AML-193 (cell line): ENCODE measurements at regions not wholly inside any gene's neighbourhood (a gene's known extent, or its start where the extent isn't known, plus 50 kb on each side); places are given as distances from the start of the nearest gene placed in this dataset.

Experiments
- DNase-seq, 2 experiments: peaks; one replicate each; lab custom pipeline; 2025; lab: John Stamatoyannopoulos, UW

- DNase-seq: no peak
Observed at GRCh38 chr13:58190577-58190976, 559.0 kb downstream of the PCDH17 start.

- no peak for DNase-seq
Observed at GRCh38 chr13:58191754-58192153, 560.2 kb downstream of the PCDH17 start.

DNA sequence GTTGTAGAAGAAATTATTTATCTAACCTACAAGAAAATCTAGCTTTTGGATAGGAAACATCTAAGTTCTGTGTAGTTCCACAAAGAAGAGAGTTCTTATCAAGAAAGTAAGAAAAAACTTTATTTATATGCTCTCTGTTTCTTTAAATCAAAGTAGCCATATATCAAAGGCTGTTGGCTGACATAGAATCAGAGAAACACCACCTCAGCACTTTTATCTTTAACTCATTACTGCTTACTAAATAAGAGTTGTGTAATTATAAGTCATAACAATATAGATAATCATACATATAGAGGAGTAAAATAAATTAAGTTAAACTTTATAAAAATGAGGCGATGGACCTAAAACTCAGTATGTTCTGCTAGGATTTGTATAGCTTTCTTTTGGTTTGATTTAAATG is 570.6 kb downstream of the PCDH17 start:
- DNase-seq: no peak

GRCh38 chr13:58207501-58207900 is 576.0 kb downstream of the PCDH17 start:
- no peak for DNase-seq

DNA sequence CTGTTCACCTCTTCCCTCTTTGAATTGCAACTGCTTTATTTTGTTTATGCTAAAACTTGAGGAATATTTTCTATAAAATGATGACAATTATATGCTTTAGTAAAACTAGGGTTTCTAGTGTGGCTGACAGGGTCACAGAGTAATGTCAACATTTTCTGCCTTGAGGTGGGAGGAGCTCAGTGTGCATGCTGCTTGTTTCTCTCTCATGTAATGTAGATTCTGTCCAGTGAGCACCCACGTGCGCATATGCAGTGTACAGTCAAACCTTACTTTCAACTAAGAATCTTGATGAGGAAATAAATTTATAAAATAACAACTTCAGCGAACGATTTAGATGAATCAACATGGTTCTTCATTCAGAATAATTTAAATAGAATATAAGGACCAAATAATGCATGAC is 603.9 kb downstream of the PCDH17 start:
- no peak for DNase-seq

DNA sequence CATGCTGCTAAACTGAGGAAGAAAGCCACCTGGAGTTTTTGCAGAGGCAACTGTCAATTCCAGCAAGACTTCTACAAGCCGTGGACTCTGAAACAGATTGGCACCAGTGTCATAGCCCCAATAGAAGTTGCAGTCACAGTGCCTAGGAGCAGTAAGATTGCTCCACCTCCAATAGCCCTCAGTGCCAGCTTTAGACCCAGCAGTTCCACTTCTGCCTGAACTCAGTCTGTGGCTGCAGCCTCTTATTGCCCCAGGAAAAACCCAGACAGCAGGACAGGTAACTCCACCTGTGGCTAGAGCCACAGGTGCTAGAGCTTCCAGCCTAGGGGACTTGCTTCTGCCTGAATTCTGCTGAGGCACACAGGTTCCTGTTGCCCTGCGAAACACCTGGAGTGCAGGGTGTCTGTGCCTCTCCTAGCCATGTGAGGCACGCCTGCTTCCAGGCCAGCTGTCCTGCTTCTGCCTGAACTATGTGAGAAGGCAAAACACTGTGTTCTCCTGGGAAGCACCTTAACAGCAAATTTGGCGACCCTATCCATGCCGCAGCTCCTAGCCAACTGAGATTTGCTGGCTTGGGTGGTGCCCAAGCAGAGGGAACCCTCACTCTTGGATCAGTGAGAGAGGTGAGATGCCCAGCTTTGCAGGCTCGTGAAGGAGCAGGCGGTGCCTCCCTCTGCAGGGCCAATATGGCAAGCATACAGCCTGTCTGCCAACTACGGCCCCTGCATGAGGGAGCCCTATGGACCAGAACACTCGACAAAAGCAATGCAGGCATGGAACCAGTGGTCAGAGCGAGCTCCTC is 607.6 kb downstream of the PCDH17 start:
- DNase-seq: no peak

DNA sequence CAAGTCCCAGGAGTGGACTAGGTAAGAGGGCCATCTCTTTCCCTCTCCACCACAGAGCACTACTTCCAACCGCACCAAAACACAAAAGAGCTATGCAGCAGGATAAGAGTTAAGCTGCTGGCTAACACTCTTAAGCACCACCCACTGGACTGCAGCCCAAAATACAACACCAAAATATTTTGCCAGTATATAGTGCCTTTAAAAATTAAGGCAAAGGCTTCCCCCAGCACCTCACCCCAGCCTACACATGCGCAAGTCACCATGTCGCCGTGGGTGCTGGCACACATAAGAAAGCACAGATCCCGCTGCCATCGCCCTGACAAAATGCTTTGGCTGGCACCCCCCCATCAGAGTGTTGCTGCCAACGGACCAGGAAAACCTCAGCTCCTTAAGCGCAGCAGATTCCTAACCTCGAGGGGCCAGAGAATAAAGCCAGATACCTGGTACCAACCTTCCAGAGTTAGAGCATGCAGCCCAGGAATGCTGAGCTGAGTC is 608.3 kb downstream of the PCDH17 start:
- DNase-seq: no peak

- DNase-seq: no peak
Observed at GRCh38 chr13:58247080-58247479, 615.5 kb downstream of the PCDH17 start.

DNA sequence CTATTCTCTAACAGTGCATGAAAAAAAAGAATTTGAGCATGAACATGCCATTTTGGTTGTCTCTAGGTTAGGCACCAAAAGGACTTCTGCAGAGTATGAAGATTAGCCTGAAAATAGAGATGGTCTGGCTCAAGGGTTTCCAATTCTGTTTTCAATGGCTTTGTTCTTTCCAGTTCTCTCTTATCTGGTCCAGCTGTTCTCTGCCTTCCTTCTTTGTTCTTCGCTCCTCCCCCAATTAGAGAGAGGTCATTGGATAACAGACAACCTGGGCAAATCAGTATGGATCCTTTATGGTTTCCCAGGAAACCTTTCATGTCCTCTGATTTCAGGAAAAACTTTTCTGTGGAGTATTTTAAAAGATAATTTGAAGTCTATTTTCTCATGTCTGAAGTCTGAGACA is 623.4 kb downstream of the PCDH17 start:
- no peak for DNase-seq

GRCh38 chr13:58266271-58266670 is 634.7 kb downstream of the PCDH17 start:
- no peak for DNase-seq

GRCh38 chr13:58298556-58299135 is 667.1 kb downstream of the PCDH17 start:
- no peak for DNase-seq

DNA sequence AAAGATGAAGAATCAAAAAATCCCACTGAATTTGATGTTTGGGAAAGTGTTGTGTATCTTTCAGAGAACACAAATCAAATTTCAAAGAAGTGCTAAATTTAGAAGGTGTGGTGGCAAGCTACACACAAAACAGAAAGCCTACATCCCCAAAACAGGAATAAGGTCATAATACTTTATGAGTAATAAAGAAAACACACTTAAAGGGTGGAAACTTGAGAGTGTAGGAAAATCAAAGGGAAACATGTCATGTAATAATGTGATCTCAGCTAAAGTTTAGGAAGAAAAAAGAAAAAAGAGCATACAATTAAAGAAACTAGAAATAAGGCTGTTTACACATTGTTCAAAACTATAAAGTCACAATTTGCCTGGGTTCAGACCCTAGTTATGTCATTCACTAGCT is 668.7 kb downstream of the PCDH17 start:
- DNase-seq: no peak

- DNase-seq: no peak
Observed at GRCh38 chr13:58300974-58301681, 669.6 kb downstream of the PCDH17 start.

DNA sequence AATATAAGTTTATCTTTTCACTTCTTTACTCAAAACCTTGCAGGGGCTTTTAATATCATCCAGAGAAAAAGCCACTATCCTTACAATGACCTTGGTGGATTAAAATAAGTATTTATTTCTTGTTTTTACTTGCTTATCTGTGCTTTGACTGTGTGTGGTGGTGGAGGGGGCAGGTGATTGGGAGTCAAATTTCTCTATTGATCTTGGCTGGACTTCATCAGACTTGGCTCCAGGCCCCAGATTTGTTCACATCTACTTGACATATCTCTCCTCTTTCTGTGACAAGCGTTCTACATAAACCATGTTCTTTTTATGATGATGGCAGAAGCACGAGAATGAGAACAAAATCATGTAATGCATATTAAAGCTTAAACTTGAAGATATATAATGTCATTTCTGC is 670.8 kb downstream of the PCDH17 start:
- no peak for DNase-seq

GRCh38 chr13:58306062-58306461 is 674.5 kb downstream of the PCDH17 start:
- DNase-seq: no peak

GRCh38 chr13:58313219-58313618 is 681.7 kb downstream of the PCDH17 start:
- peak; percentile 79 to 85 for DNase-seq

GRCh38 chr13:58318495-58319167 is 687.1 kb downstream of the PCDH17 start:
- DNase-seq: no peak

DNA sequence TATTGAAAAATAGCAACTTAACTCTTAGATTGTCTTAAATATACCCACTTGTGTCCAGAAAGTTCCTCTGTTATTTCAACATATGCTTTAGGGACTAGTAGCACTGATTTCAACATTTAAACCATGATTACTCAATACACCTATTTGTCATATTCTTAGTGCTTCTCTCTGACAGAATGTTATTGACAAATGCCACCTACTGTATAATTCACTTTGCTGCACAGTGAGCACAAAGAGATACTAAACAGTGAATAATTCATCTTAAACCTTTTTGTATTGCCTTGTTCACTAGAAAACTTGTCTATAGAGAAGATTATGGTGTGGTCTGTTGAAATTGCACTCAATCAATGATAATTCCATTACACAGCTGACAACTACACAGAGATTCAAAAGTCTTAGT is 692.6 kb downstream of the PCDH17 start:
- DNase-seq: peak; percentile 88 to 93

DNA sequence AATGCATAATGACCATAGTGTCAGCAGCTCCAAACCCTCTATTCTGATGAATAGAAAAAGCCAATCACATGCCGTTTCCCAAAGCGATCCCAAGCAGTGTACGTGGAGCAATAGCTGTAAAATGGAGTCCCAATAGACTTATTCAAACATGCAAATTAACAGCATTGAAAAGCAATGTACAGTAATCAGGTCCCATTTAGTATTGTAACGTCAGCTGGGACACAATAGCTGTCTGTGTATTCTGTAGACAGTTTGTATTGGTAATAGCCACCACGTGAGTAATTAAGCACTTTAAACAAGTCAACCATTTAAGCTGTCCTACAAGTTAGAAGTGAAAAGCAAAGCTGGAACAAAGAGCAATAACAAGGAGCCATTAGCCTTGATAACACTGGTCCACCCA is 698.2 kb downstream of the PCDH17 start:
- no peak for DNase-seq

DNA sequence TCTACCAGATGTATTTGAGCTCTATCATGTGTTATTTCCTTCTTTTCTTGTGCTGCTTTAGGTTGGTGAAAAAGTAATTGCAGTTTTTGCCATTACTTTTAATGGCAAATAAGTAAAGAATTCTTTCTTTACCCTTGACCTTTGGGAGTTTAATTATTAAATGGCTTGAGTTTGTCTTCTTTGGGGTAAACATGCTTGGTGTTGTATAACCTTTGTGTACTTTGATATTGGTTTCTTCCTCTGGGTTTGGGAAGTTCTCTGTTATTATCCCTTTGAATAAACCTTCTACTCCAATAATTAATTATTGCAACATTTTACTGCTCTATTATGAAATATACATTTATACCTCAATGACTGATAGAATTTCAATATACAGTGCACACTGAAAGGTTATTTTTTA is 709.4 kb downstream of the PCDH17 start:
- no peak for DNase-seq

DNA sequence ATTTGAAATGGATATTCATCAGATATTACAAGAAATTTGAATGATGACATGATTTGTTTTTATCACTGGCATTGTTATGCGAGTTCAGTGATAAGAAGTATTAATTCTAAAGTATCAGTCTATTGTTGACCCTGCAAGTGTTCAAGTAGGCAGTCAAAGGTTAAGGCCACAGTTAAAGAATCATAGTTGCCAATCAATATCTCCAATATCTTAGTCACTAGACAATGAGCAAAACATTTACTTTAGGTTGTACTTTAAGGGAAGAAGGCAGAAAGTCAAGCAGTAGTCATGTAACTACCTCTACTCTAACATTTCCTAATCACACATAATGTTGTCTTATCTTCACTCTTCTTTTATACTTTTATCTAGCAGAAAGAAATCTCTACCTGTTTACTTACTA is 709.8 kb downstream of the PCDH17 start:
- DNase-seq: no peak

DNA sequence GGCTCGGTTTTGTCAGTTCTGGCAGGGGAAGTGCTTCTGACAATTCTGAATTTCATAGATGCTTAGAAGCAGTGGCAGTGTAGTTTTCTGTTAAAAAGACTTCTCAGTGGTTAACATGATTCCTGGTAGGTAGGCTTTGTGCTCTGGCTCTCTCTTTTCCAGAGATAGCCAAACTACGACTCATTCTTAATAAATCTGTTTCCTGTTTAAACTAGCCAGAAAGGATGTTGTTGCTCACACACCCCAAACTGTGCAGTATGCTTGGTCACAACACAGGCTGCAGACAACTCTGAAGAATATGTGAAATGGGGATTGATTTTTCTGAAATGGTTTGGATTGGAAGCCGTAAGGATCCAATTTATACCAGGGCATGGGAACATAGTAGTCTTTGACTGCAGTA is 711.5 kb downstream of the PCDH17 start:
- DNase-seq: no peak
